SJSA1 (cell line): ENCODE measurements at regions not wholly inside any gene's neighbourhood (a gene's known extent, or its start where the extent isn't known, plus 50 kb on each side); places are given as distances from the start of the nearest gene placed in this dataset.

ENCODE experiments used
- DNase-seq, 2 experiments: peaks; one replicate each; pipeline ENCODE4 v3.0.0-alpha.2; 2015 to 2020; ENCODE audit warnings: low spot score in 2 of 2, low read depth in 1 of 2
- H3K27ac ChIP-seq: fragments of 250-450 bp; sonication (Bioruptor Pico); 2 replicates; pipeline ENCODE4 v1.5.1; 2020; ENCODE audit warnings: mild to moderate bottlenecking, moderate library complexity
- H3K27me3 ChIP-seq: fragments of 250-450 bp; sonication (Bioruptor Pico); replicated peaks from 2 replicates; pipeline ENCODE4 v1.5.1; 2020; ENCODE audit warnings: mild to moderate bottlenecking, moderate library complexity
- H3K36me3 ChIP-seq: fragments of 250-450 bp; sonication (Bioruptor Pico); 2 replicates; pipeline ENCODE4 v1.5.1; 2020; ENCODE audit warnings: mild to moderate bottlenecking
- H3K4me1 ChIP-seq: fragments of 250-450 bp; sonication (Bioruptor Pico); replicated peaks from 2 replicates; pipeline ENCODE4 v1.6.1; 2021; ENCODE audit warnings: mild to moderate bottlenecking
- H3K4me3 ChIP-seq: fragments of 250-450 bp; sonication (Bioruptor Pico); 2 replicates; pipeline ENCODE4 v1.5.1; 2020; ENCODE audit warnings: mild to moderate bottlenecking
- H3K9me3 ChIP-seq: fragments of 250-450 bp; sonication (Bioruptor Pico); replicated peaks from 2 replicates; pipeline ENCODE4 v1.5.1; 2020; ENCODE audit warnings: mild to moderate bottlenecking

- no peaks in the 10 kb centered on the region for H3K4me1 ChIP-seq
- no peak for DNase-seq
- H3K4me3 ChIP-seq, result no peak overlapping the region
- H3K27ac ChIP-seq, result no peak overlapping the region
- H3K9me3 ChIP-seq, result no peaks in the 10 kb centered on the region
- no peaks in the 10 kb centered on the region for H3K36me3 ChIP-seq
- no peaks in the 10 kb centered on the region for H3K27me3 ChIP-seq
Observed at GRCh38 chr2:59879700-59880131, 673.7 kb downstream of the BCL11A start.

GRCh38 chr2:59875836-59876235 is 677.6 kb downstream of the BCL11A start:
- no peak overlapping the region for H3K4me3 ChIP-seq
- H3K36me3 ChIP-seq, result no peaks in the 10 kb centered on the region
- H3K27me3 ChIP-seq, result no peaks in the 10 kb centered on the region
- no peak overlapping the region for H3K27ac ChIP-seq
- no peaks in the 10 kb centered on the region for H3K4me1 ChIP-seq
- H3K9me3 ChIP-seq, result no peaks in the 10 kb centered on the region
- no peak for DNase-seq

DNA sequence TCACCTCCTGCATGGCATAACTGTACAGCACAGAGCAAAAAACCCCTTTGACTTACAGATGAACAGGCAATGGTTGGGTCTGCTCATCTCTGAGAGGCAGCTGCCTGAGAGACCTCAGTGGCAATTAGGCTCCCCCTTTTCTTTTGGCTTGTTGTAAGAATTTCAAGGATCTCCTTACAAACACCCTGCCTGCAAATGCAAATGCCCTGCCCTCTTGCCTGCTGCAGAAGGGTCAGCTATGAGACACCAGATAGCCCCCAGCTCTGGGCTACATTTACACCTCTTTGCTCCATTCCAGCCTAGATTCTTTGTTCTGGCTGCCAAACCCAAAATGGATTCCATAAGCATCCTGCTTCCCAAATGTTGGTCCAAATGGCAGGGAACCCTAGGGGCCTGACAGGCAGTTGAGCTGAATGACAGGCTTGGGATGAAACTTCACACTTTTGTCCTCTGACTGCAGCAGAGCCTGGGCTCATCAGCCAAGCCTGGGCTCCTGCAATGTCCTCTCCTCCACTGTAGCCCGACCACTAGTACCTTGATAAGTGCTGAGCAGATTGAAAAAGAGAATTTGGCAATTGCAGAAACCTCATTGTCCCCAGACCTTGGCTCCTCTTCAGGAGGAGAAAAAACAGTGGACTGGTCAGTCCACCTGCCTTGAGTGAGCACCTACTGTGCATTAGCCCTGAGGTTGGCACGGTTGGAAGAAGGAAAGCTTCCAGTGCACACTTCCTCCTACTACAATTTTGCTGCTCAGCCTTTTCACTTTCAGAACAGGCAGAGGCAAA is 678.3 kb downstream of the BCL11A start:
- H3K4me3 ChIP-seq, result no peak overlapping the region
- no peak for DNase-seq
- no peaks in the 10 kb centered on the region for H3K27me3 ChIP-seq
- no peaks in the 10 kb centered on the region for H3K9me3 ChIP-seq
- no peaks in the 10 kb centered on the region for H3K36me3 ChIP-seq
- H3K4me1 ChIP-seq, result no peaks in the 10 kb centered on the region
- H3K27ac ChIP-seq, result no peak overlapping the region

DNA sequence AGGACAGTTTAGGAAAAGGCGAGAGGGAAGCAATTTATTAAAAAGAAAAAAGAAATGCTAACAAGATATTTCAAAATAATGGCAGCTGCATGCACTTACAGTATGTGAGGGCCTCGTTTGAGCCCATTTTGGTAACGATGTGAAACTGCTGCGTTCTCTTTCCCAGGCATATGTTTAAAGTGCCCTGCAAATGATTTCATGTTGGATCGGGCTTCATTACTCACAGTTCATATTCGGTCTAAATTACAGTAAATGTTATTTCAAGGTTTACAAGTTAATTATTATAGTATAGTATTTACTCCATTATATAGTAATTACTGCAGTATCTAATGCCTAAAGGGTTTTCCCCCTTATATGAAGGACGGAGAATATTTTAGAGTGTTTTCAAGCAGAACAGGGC is 679.1 kb downstream of the BCL11A start:
- H3K4me3 ChIP-seq, result no peak overlapping the region
- no peak overlapping the region for H3K27ac ChIP-seq
- no peaks in the 10 kb centered on the region for H3K4me1 ChIP-seq
- H3K36me3 ChIP-seq, result no peaks in the 10 kb centered on the region
- H3K27me3 ChIP-seq, result no peaks in the 10 kb centered on the region
- DNase-seq, result no peak
- no peaks in the 10 kb centered on the region for H3K9me3 ChIP-seq

DNA sequence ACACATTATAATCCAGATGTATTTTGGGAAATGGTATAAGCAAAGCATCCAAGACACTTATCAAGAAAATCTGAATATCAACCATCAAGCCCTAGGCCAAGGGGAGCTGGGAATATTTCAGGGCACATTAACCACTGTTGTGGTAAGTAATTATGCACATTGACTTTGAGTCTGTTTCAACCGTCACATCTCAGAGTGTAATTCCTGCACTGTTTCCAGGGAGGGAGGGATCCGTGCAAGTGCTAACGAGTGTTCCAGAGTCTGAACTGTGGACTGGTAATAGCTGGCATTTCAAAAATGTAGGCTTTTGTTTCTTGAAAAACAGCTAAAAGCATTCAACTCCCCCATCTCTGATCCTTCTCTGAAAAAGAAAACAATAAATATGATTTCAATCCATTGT is 681.6 kb downstream of the BCL11A start:
- no peak for DNase-seq
- no peaks in the 10 kb centered on the region for H3K9me3 ChIP-seq
- no peaks in the 10 kb centered on the region for H3K36me3 ChIP-seq

GRCh38 chr2:59868981-59869380 is 684.5 kb downstream of the BCL11A start:
- H3K4me3 ChIP-seq, result no peak overlapping the region
- no peaks in the 10 kb centered on the region for H3K36me3 ChIP-seq
- no peak for DNase-seq
- H3K9me3 ChIP-seq, result no peaks in the 10 kb centered on the region
- no peak overlapping the region for H3K27ac ChIP-seq
- H3K27me3 ChIP-seq, result no peaks in the 10 kb centered on the region
- H3K4me1 ChIP-seq, result no peaks in the 10 kb centered on the region

More for the DNA sequence above, 681.6 kb downstream of the BCL11A start:
- no peaks in the 10 kb centered on the region for H3K4me1 ChIP-seq
- no peak overlapping the region for H3K27ac ChIP-seq
- no peak overlapping the region for H3K4me3 ChIP-seq
- H3K27me3 ChIP-seq, result no peaks in the 10 kb centered on the region

DNA sequence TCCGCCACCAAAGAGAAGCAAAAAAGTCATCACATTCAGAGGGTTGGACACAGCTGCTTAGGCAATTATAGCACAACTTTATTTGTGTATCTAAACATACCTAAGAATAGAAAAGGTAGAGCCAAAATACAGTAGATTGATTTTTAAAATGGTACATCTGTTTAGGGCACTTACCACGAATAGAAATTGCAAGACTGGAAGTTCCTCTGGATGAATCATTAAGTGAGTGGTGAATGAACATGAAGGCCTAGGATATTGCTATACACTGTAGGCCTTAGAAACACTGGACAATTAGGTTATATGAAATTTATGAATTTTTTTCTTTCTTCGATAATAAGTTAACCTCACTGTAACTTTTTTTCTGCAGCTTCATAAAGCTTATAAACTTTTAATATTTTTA is 687.0 kb downstream of the BCL11A start:
- no peak for DNase-seq
- Histone ChIP-seq H3K27ac (no peak overlapping the region), H3K27me3 (no peaks in the 10 kb centered on the region), H3K36me3 (no peaks in the 10 kb centered on the region), H3K4me3 (no peak overlapping the region), H3K4me1 (no peaks in the 10 kb centered on the region), H3K9me3 (no peaks in the 10 kb centered on the region)

DNA sequence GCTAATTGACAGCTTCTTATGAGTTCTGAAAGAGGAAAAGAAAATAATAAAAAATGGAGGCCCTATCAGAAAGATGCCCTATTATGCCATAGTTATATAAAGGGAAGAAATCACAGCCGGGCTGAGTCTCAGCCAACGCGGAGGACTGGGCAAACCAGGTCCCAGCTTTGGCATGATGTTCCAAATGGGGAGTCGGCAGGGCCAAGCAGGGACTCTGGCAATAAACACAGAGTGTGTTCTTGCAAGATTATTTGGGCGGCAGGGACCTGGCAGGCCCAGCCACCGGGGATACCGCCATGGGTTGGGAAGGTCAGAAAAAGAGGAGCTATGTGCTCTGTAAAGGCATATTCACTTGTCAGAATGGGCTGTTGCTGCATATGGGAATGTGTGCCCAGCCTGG is 694.9 kb downstream of the BCL11A start:
- no peak overlapping the region for H3K27ac ChIP-seq

DNA sequence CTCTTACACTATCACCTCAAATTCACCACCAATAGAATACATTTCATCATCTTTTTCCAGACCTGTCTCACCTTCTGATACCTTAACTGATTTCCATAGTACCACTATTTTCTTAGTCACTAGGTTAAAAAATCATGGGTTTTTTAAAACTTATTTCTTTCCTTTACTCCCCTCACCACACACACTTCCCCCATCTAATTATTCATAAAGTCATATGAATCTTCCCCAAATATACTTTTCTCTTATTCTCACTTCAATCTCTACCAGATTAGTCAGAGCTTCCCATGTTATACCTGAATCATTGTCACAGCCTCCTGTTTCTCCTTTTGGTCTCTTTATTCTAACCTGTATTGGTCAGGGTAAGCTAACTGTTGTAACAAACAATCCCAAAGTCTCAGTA is 696.3 kb downstream of the BCL11A start:
- H3K4me3 ChIP-seq, result no peak overlapping the region
- H3K36me3 ChIP-seq, result no peaks in the 10 kb centered on the region
- no peaks in the 10 kb centered on the region for H3K9me3 ChIP-seq
- no peak for DNase-seq
- H3K27me3 ChIP-seq, result no peaks in the 10 kb centered on the region
- H3K4me1 ChIP-seq, result no peaks in the 10 kb centered on the region
- no peak overlapping the region for H3K27ac ChIP-seq

More for the DNA sequence above, 694.9 kb downstream of the BCL11A start:
- no peak for DNase-seq
- Histone ChIP-seq H3K4me3 (no peak overlapping the region), H3K27me3 (no peaks in the 10 kb centered on the region), H3K4me1 (no peaks in the 10 kb centered on the region), H3K36me3 (no peaks in the 10 kb centered on the region), H3K9me3 (no peaks in the 10 kb centered on the region)

DNA sequence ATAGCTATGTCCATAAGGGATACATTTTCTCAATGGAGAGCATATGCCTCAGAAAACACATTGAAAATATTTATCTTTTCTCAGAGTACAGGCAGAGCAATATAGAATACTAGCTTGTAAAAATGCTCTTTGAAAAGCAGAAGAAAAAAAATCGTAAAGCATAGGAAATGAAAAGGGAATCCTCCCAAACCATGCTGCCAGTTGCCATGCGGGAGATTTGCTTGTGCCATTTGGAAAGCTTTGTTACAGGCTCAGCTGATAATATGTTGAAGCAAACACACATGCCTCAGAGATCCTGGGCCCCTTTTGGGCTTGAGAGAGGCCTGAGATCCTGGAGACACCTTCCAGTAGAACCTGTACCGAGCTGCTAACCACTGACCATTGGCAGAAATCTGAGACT is 697.1 kb downstream of the BCL11A start:
- no peaks in the 10 kb centered on the region for H3K4me1 ChIP-seq
- H3K36me3 ChIP-seq, result no peaks in the 10 kb centered on the region
- H3K9me3 ChIP-seq, result no peaks in the 10 kb centered on the region
- no peak overlapping the region for H3K4me3 ChIP-seq
- no peak overlapping the region for H3K27ac ChIP-seq
- no peaks in the 10 kb centered on the region for H3K27me3 ChIP-seq
- no peak for DNase-seq

DNA sequence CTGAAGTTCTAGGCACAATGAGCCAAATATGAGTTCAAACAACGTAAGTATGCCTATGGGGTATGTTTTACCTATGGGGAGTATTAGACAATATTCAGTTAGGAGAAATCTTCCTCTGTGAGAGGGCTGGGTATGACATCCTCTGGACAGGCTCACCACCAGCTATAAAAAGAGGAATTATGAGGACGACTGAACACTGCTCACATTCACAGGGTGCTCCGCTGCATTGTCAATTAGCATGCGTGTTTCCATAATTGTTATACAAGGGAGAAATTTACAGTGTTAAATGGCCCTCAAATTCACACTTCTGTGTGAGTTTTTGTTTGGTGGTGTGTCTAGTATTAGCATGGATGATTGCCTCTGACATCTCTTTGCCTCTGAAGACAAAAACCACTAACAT is 700.4 kb downstream of the BCL11A start:
- no peaks in the 10 kb centered on the region for H3K27me3 ChIP-seq
- no peak overlapping the region for H3K4me3 ChIP-seq
- no peak for DNase-seq
- H3K4me1 ChIP-seq, result no peaks in the 10 kb centered on the region
- no peaks in the 10 kb centered on the region for H3K9me3 ChIP-seq
- H3K27ac ChIP-seq, result no peak overlapping the region
- H3K36me3 ChIP-seq, result no peaks in the 10 kb centered on the region

GRCh38 chr2:59851836-59852475 is 701.5 kb downstream of the BCL11A start:
- H3K27ac ChIP-seq, result no peak overlapping the region
- no peak for DNase-seq
- H3K27me3 ChIP-seq, result no peaks in the 10 kb centered on the region

DNA sequence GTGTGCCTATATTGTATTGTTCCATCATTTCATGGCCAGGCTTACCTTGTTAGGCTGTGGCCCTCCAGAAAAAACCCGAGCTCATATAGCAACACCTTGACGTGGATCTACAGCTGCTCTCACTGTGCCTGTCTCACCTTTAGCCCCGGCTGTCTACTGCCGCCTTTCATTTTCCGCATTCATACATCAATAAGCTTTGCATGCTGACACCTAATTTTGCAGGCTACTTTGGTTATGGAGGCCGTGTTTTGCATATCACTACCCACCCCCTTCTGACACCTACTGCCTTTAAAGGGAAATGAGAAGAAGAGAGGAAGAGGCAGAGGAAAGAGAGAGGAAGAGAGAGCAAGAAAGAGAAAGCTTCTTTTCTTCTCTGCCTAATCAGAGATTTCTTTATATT is 702.9 kb downstream of the BCL11A start:
- H3K4me1 ChIP-seq, result no peaks in the 10 kb centered on the region
- H3K27ac ChIP-seq, result no peak overlapping the region
- no peaks in the 10 kb centered on the region for H3K27me3 ChIP-seq
- H3K9me3 ChIP-seq, result no peaks in the 10 kb centered on the region
- H3K4me3 ChIP-seq, result no peak overlapping the region
- no peaks in the 10 kb centered on the region for H3K36me3 ChIP-seq
- no peak for DNase-seq

More at GRCh38 chr2:59851836-59852475, 701.5 kb downstream of the BCL11A start:
- H3K4me1 ChIP-seq, result no peaks in the 10 kb centered on the region
- H3K4me3 ChIP-seq, result no peak overlapping the region
- H3K9me3 ChIP-seq, result no peaks in the 10 kb centered on the region
- no peaks in the 10 kb centered on the region for H3K36me3 ChIP-seq

- no peak overlapping the region for H3K4me3 ChIP-seq
- no peaks in the 10 kb centered on the region for H3K27me3 ChIP-seq
- H3K4me1 ChIP-seq, result no peaks in the 10 kb centered on the region
- no peaks in the 10 kb centered on the region for H3K36me3 ChIP-seq
- H3K9me3 ChIP-seq, result no peaks in the 10 kb centered on the region
- no peak overlapping the region for H3K27ac ChIP-seq
- no peak for DNase-seq
Observed at GRCh38 chr2:59833941-59834340, 719.5 kb downstream of the BCL11A start.
